OCI-LY1 (cell line): ENCODE measurements at regions not wholly inside any gene's neighbourhood (a gene's known extent, or its start where the extent isn't known, plus 50 kb on each side); places are given as distances from the start of the nearest gene placed in this dataset.

ENCODE experiments used
- H2AFZ ChIP-seq: fragments of 200-600 bp; sonication (generic), shearing (Covaris generic); 2 replicates; pipeline ENCODE4 v1.6.0; 2014; ENCODE audit warnings: antibody characterized with exemption, mild to moderate bottlenecking, low read length
- H3F3A ChIP-seq: fragments of 200-600 bp; sonication (generic), shearing (Covaris generic); 2 replicates; pipeline ENCODE4 v1.6.0; 2014; ENCODE audit warnings: mild to moderate bottlenecking, antibody characterized with exemption, low read length, moderate library complexity; ENCODE audit not compliant: insufficient read depth
- H3K27ac ChIP-seq: fragments of 200-600 bp; sonication (generic); 2 replicates; pipeline ENCODE4 v1.5.1; 2014; ENCODE audit warnings: low read length, mixed run types, mild to moderate bottlenecking, low read depth; ENCODE audit not compliant: poor library complexity, severe bottlenecking
- H3K27me3 ChIP-seq: fragments of 200-600 bp; sonication (generic); 2 replicates; pipeline ENCODE4 v1.6.0; 2014; ENCODE audit warnings: antibody characterized with exemption, mild to moderate bottlenecking, low read length, moderate library complexity; ENCODE audit not compliant: insufficient read depth
- H3K36me3 ChIP-seq: fragments of 200-600 bp; sonication (generic); 2 replicates; pipeline ENCODE4 v1.6.1; 2014; ENCODE audit warnings: mild to moderate bottlenecking, antibody characterized with exemption, low read length, moderate library complexity, mixed read lengths; ENCODE audit not compliant: insufficient read depth
- H3K4me1 ChIP-seq: fragments of 200-600 bp; sonication (generic); 2 replicates; pipeline ENCODE4 v1.5.1; 2014; ENCODE audit warnings: mild to moderate bottlenecking, low read length, moderate library complexity; ENCODE audit not compliant: insufficient read depth, severe bottlenecking
- H3K4me2 ChIP-seq: fragments of 200-600 bp; sonication (generic), shearing (Covaris generic); 2 replicates; pipeline ENCODE4 v1.6.1; 2014; ENCODE audit warnings: low read length
- H3K4me3 ChIP-seq: fragments of 200-600 bp; sonication (generic); 2 replicates; pipeline ENCODE4 v1.5.1; 2014; ENCODE audit warnings: low read length, low read depth, mild to moderate bottlenecking, mixed read lengths; ENCODE audit not compliant: poor library complexity, severe bottlenecking
- H3K79me2 ChIP-seq: fragments of 200-600 bp; shearing (Covaris generic); 2 replicates; pipeline ENCODE4 v1.6.1; 2016; ENCODE audit warnings: mixed run types, low read length, mixed read lengths; ENCODE audit not compliant: insufficient read depth
- H3K9ac ChIP-seq: fragments of 200-600 bp; sonication (generic), shearing (Covaris generic); 2 replicates; pipeline ENCODE4 v1.6.1; 2014; ENCODE audit warnings: mild to moderate bottlenecking, low read length, mixed read lengths
- H3K9me2 ChIP-seq: fragments of 200-600 bp; sonication (generic), shearing (Covaris generic); 2 replicates; pipeline ENCODE4 v1.6.1; 2014; ENCODE audit warnings: low read depth, mild to moderate bottlenecking, low read length, mixed read lengths
- H3K9me3 ChIP-seq: fragments of 200-600 bp; shearing (Covaris generic); 2 replicates; pipeline ENCODE4 v1.6.1; 2014; ENCODE audit warnings: low read length, mixed read lengths
- H4K20me1 ChIP-seq: fragments of 200-600 bp; sonication (generic), shearing (Covaris generic); 2 replicates; pipeline ENCODE4 v1.6.0; 2016; ENCODE audit warnings: mild to moderate bottlenecking, low read length; ENCODE audit not compliant: insufficient read depth
- CTCF ChIP-seq: fragments of 200-600 bp; sonication (generic), shearing (Covaris generic); IDR thresholded peaks from 2 replicates; pipeline ENCODE4 v1.5.1; 2017; ENCODE audit warnings: mild to moderate bottlenecking, antibody characterized with exemption, low read length, moderate library complexity, mixed read lengths
- EZH2 ChIP-seq: fragments of 200-600 bp; sonication (generic), shearing (Covaris generic); IDR thresholded peaks from 2 replicates; pipeline ENCODE4 v1.8.0; 2017; ENCODE audit warnings: borderline replicate concordance, mixed run types, mild to moderate bottlenecking, antibody characterized with exemption, low read length, moderate library complexity, mixed read lengths

GRCh38 chr3:159472611-159473010 is 516.0 kb upstream of the IL12A start:
- H2AFZ ChIP-seq, result no peak overlapping the region
- H3K9me3 ChIP-seq, result no peaks in the 10 kb centered on the region
- no peak overlapping the region for H3K27ac ChIP-seq
- no peaks in the 10 kb centered on the region for H4K20me1 ChIP-seq
- no peaks in the 10 kb centered on the region for H3K9me2 ChIP-seq
- H3K4me1 ChIP-seq, result no peaks in the 10 kb centered on the region
- H3K4me2 ChIP-seq, result no peak overlapping the region
- no peak for TF ChIP-seq CTCF
- no peak for TF ChIP-seq EZH2
- H3K27me3 ChIP-seq, result no peaks in the 10 kb centered on the region
- no peaks in the 10 kb centered on the region for H3F3A ChIP-seq
- no peak overlapping the region for H3K4me3 ChIP-seq
- H3K79me2 ChIP-seq, result no peaks in the 10 kb centered on the region
- no peaks in the 10 kb centered on the region for H3K36me3 ChIP-seq
- no peak overlapping the region for H3K9ac ChIP-seq

GRCh38 chr3:159473206-159473605 is 515.4 kb upstream of the IL12A start:
- Histone ChIP-seq H3K27me3 (no peaks in the 10 kb centered on the region), H4K20me1 (no peaks in the 10 kb centered on the region), H3K4me3 (no peak overlapping the region), H3K9me2 (no peaks in the 10 kb centered on the region), H2AFZ (no peak overlapping the region), H3K9ac (no peak overlapping the region), H3K4me1 (no peaks in the 10 kb centered on the region), H3K36me3 (no peaks in the 10 kb centered on the region), H3K27ac (no peak overlapping the region), H3F3A (no peaks in the 10 kb centered on the region), H3K9me3 (no peaks in the 10 kb centered on the region), H3K79me2 (no peaks in the 10 kb centered on the region), H3K4me2 (no peak overlapping the region)
- no peak for TF ChIP-seq CTCF
- TF ChIP-seq EZH2, result no peak

GRCh38 chr3:159480046-159480445 is 508.6 kb upstream of the IL12A start:
- H2AFZ ChIP-seq, result no peak overlapping the region
- H3K4me3 ChIP-seq, result no peak overlapping the region
- no peaks in the 10 kb centered on the region for H3K4me1 ChIP-seq
- no peaks in the 10 kb centered on the region for H4K20me1 ChIP-seq
- H3K4me2 ChIP-seq, result no peak overlapping the region
- H3F3A ChIP-seq, result no peaks in the 10 kb centered on the region
- H3K27me3 ChIP-seq, result no peaks in the 10 kb centered on the region
- H3K79me2 ChIP-seq, result no peaks in the 10 kb centered on the region
- H3K9ac ChIP-seq, result no peak overlapping the region
- no peak overlapping the region for H3K27ac ChIP-seq
- no peaks in the 10 kb centered on the region for H3K9me2 ChIP-seq
- no peaks in the 10 kb centered on the region for H3K9me3 ChIP-seq
- TF ChIP-seq EZH2 (no peak), CTCF (no peak)
- no peaks in the 10 kb centered on the region for H3K36me3 ChIP-seq
